ENCODE measurements at regions not wholly inside any gene's neighbourhood (a gene's known extent, or its start where the extent isn't known, plus 50 kb on each side); places are given as distances from the start of the nearest gene placed in this dataset.

DNA sequence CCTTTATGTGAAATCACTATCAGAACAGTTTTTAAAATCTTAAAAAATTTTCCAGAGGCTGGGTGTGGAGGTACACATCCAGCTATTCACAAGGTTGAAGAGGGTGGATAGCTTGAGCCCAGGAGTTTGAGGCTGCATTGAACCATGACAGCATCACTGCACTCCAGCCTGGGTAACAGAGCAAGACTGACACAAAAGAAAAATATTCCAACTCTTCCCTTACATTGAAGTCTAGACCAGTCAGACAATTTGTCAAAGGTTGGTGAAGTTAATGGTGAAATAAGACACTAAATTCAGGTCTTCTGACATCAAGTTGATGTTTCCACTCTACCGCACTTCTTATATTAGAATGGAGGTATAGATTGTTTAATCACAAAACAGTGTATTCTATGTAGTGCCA lies 52.8 kb downstream of the HYCC2 start:
- intact Hi-C loops (cut with DNase I), result no loop called here
- Histone ChIP-seq H3K9me3 (no peaks in the 10 kb centered on the region), H3K4me3 (no peak overlapping the region), H3K36me3 (peaks cover 7 to 59% (median 17%) of the 10 kb centered on the region in 4 donors), H3K27ac (replicated peaks in 1 of 4) (no peak overlapping the region), H3K27me3 (no peaks in the 10 kb centered on the region), H3K4me1 (no peaks in the 10 kb centered on the region)
- WGBS, result 97% methylated on average over 1 of the region's 1 CpG
- no peak for TF ChIP-seq POLR2A (IDR thresholded peaks at IDR 0.05; ENCODE audit: low read depth)
- no peak for TF ChIP-seq EP300 (IDR thresholded peaks at IDR 0.05)
- TF ChIP-seq POLR2AphosphoS5 (IDR thresholded peaks at IDR 0.05), result no peak
- TF ChIP-seq, protein P1, sequence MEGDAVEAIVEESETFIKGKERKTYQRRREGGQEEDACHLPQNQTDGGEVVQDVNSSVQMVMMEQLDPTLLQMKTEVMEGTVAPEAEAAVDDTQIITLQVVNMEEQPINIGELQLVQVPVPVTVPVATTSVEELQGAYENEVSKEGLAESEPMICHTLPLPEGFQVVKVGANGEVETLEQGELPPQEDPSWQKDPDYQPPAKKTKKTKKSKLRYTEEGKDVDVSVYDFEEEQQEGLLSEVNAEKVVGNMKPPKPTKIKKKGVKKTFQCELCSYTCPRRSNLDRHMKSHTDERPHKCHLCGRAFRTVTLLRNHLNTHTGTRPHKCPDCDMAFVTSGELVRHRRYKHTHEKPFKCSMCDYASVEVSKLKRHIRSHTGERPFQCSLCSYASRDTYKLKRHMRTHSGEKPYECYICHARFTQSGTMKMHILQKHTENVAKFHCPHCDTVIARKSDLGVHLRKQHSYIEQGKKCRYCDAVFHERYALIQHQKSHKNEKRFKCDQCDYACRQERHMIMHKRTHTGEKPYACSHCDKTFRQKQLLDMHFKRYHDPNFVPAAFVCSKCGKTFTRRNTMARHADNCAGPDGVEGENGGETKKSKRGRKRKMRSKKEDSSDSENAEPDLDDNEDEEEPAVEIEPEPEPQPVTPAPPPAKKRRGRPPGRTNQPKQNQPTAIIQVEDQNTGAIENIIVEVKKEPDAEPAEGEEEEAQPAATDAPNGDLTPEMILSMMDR (IDR thresholded peaks at IDR 0.05), result no peak
- no peak for DNase-seq (ENCODE audit: extremely low spot score)

GRCh38 chr2:201016859-201017258 lies 53.4 kb upstream of the ORC2 start:
- Histone ChIP-seq H3K36me3 (peaks cover 3 to 57% (median 10%) of the 10 kb centered on the region in 4 donors), H3K4me3 (no peak overlapping the region), H3K4me1 (no peaks in the 10 kb centered on the region), H3K27me3 (no peaks in the 10 kb centered on the region), H3K9me3 (no peaks in the 10 kb centered on the region), H3K27ac (replicated peaks in 1 of 4) (no peak overlapping the region)
- TF ChIP-seq EP300 (IDR thresholded peaks at IDR 0.05), result no peak
- TF ChIP-seq POLR2A (IDR thresholded peaks at IDR 0.05; ENCODE audit: low read depth), result no peak
- TF ChIP-seq POLR2AphosphoS5 (IDR thresholded peaks at IDR 0.05), result no peak
- TF ChIP-seq, protein P1 (IDR thresholded peaks at IDR 0.05), result no peak
- intact Hi-C loops (cut with DNase I), result no loop called here
- DNase-seq (ENCODE audit: extremely low spot score), result no peak
- 97% methylated on average over 5 of the region's 5 CpGs for WGBS

Measured in esophagus muscularis mucosa (tissue), 4 donors.